ENCODE measurements at regions not wholly inside any gene's neighbourhood (a gene's known extent, or its start where the extent isn't known, plus 50 kb on each side); places are given as distances from the start of the nearest gene placed in this dataset.

DNA sequence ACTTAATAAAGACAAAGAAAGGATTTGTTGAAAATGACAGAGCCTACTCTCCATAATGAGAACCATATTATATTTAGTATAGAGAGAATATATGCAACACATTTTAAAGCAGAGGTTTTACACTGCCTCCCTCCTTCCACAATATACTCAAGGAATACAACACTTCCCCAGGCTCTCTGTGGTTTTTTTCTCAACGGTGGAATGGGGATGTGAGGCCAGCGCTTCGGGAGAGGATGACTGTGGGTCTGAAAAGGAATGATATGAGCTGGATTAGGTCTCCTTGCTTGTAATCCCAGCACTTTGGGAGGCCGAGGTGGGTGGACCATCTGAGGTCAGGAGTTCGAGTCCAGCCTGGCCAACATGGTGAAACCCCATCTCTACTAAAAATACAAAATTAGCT lies 348.7 kb upstream of the KLF3 start:
- H3K79me2 ChIP-seq (ENCODE audit: insufficient read depth, low read length) = no peaks in the 10 kb centered on the region
- no peak overlapping the region for H3K9ac ChIP-seq (ENCODE audit: low read length)
- H3K36me3 ChIP-seq (ENCODE audit: insufficient read depth, low read length) = no peaks in the 10 kb centered on the region
- peaks cover 18% of the 10 kb centered on the region for H3K4me1 ChIP-seq (ENCODE audit: insufficient read depth, low read length, severe bottlenecking)
- no peaks in the 10 kb centered on the region; the same call in 1 of the 2 replicates for H3K27me3 ChIP-seq (ENCODE audit: insufficient read depth, low read length)
- H3K4me3 ChIP-seq (ENCODE audit: low read depth, low read length, poor library complexity, severe bottlenecking) = no peak overlapping the region
- H3K9me2 ChIP-seq (ENCODE audit: low read depth, low read length) = no peaks in the 10 kb centered on the region
- TF ChIP-seq, protein P1, sequence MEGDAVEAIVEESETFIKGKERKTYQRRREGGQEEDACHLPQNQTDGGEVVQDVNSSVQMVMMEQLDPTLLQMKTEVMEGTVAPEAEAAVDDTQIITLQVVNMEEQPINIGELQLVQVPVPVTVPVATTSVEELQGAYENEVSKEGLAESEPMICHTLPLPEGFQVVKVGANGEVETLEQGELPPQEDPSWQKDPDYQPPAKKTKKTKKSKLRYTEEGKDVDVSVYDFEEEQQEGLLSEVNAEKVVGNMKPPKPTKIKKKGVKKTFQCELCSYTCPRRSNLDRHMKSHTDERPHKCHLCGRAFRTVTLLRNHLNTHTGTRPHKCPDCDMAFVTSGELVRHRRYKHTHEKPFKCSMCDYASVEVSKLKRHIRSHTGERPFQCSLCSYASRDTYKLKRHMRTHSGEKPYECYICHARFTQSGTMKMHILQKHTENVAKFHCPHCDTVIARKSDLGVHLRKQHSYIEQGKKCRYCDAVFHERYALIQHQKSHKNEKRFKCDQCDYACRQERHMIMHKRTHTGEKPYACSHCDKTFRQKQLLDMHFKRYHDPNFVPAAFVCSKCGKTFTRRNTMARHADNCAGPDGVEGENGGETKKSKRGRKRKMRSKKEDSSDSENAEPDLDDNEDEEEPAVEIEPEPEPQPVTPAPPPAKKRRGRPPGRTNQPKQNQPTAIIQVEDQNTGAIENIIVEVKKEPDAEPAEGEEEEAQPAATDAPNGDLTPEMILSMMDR (IDR thresholded peaks at IDR 0.05; ENCODE audit: low read length) = no peak
- no peak for TF ChIP-seq EZH2 (IDR thresholded peaks at IDR 0.05; ENCODE audit: borderline replicate concordance, low read length)
- no peak overlapping the region for H2AFZ ChIP-seq (ENCODE audit: low read length)
- no peak overlapping the region for H3K4me2 ChIP-seq (ENCODE audit: low read length)
- H3K9me3 ChIP-seq (ENCODE audit: low read length) = no peaks in the 10 kb centered on the region
- no peaks in the 10 kb centered on the region for H4K20me1 ChIP-seq (ENCODE audit: insufficient read depth, low read length)
- no peak overlapping the region for H3K27ac ChIP-seq (ENCODE audit: low read depth, low read length, poor library complexity, severe bottlenecking)
- no peaks in the 10 kb centered on the region for H3F3A ChIP-seq (ENCODE audit: insufficient read depth, low read length)

DNA sequence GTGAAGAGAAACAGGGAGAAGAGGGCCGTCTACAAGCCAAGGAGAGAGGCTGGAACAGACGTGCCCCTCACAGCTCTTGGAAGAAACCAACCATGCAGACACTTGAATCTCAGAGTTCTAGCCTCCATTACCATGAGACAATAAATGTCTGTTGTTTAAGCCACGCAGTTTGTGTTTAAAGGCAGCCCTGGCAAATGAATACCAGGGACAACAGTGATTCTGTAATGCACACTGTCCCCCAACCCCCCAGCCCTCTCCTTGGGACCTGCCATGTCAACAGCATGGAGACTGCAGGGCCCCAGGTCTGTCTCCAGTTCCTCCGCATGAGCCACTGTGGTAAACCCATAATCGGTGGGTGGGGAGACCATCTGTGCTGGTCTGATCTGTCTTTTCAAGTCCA lies 348.0 kb upstream of the KLF3 start:
- Histone ChIP-seq H2AFZ (ENCODE audit: low read length) (no peak overlapping the region), H3K27me3 (ENCODE audit: insufficient read depth, low read length) (no peaks in the 10 kb centered on the region; the same call in 1 of the 2 replicates), H3K9ac (ENCODE audit: low read length) (no peak overlapping the region), H3K79me2 (ENCODE audit: insufficient read depth, low read length) (no peaks in the 10 kb centered on the region), H3K36me3 (ENCODE audit: insufficient read depth, low read length) (no peaks in the 10 kb centered on the region), H3K4me1 (ENCODE audit: insufficient read depth, low read length, severe bottlenecking) (peaks cover 18% of the 10 kb centered on the region), H3K9me2 (ENCODE audit: low read depth, low read length) (no peaks in the 10 kb centered on the region), H3F3A (ENCODE audit: insufficient read depth, low read length) (no peaks in the 10 kb centered on the region), H3K9me3 (ENCODE audit: low read length) (no peaks in the 10 kb centered on the region), H3K4me2 (ENCODE audit: low read length) (no peak overlapping the region), H3K27ac (ENCODE audit: low read depth, low read length, poor library complexity, severe bottlenecking) (no peak overlapping the region), H4K20me1 (ENCODE audit: insufficient read depth, low read length) (no peaks in the 10 kb centered on the region), H3K4me3 (ENCODE audit: low read depth, low read length, poor library complexity, severe bottlenecking) (no peak overlapping the region)
- TF ChIP-seq, protein P1 (IDR thresholded peaks at IDR 0.05; ENCODE audit: low read length) = no peak
- TF ChIP-seq EZH2 (IDR thresholded peaks at IDR 0.05; ENCODE audit: borderline replicate concordance, low read length) = no peak

DNA sequence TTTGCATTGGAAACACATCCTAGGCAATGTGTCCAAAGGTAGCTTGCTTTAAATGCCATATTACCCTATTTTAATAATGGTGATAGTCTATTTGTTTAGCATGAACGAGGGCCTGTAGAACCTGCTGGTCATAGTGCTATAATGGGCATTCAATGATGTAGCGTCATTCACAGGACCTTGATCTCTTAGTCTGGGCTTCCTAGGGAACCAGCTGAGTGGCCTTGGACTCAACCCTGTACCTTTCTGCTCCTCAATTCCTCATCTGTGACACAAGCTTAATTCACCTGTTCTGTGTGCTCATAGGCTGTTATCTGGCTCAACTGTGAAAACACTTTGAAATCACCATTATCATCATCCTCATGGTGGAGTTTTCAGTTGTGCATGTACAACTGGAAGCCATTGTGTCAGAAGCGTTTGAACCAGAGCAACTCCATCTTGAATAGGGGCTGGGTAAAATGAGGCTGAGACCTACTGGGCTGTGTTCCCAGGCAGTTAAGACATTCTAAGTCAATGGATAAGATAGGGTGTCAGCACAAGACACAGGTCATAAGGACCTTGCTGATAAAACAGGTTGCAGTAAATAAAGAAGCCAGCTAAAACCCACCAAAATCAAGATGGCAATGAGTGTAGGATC lies 346.8 kb upstream of the KLF3 start:
- Histone ChIP-seq H4K20me1 (ENCODE audit: insufficient read depth, low read length) (no peaks in the 10 kb centered on the region), H3K4me1 (ENCODE audit: insufficient read depth, low read length, severe bottlenecking) (peaks cover 18% of the 10 kb centered on the region), H2AFZ (ENCODE audit: low read length) (no peak overlapping the region), H3K9me3 (ENCODE audit: low read length) (no peaks in the 10 kb centered on the region), H3K27ac (ENCODE audit: low read depth, low read length, poor library complexity, severe bottlenecking) (no peak overlapping the region), H3K4me2 (ENCODE audit: low read length) (no peak overlapping the region), H3K9me2 (ENCODE audit: low read depth, low read length) (no peaks in the 10 kb centered on the region), H3K27me3 (ENCODE audit: insufficient read depth, low read length) (no peaks in the 10 kb centered on the region; the same call in 1 of the 2 replicates), H3K79me2 (ENCODE audit: insufficient read depth, low read length) (no peaks in the 10 kb centered on the region), H3K4me3 (ENCODE audit: low read depth, low read length, poor library complexity, severe bottlenecking) (no peak overlapping the region), H3K36me3 (ENCODE audit: insufficient read depth, low read length) (no peaks in the 10 kb centered on the region), H3K9ac (ENCODE audit: low read length) (no peak overlapping the region), H3F3A (ENCODE audit: insufficient read depth, low read length) (no peaks in the 10 kb centered on the region)
- TF ChIP-seq EZH2 (IDR thresholded peaks at IDR 0.05; ENCODE audit: borderline replicate concordance, low read length) = no peak
- TF ChIP-seq, protein P1 (IDR thresholded peaks at IDR 0.05; ENCODE audit: low read length) = no peak

All from OCI-LY1 (cell line).